ENCODE measurements at regions not wholly inside any gene's neighbourhood (a gene's known extent, or its start where the extent isn't known, plus 50 kb on each side); places are given as distances from the start of the nearest gene placed in this dataset.

GRCh38 chr3:193816028-193816395 lies 223.0 kb downstream of the OPA1 start:
- Histone ChIP-seq H3K9ac (ENCODE audit: low read length) (no peak overlapping the region), H3K23ac (ENCODE audit: low read length) (no peak overlapping the region), H2BK5ac (ENCODE audit: low read depth, low read length, poor library complexity) (no peak overlapping the region), H2BK12ac (ENCODE audit: low read length) (no peak overlapping the region), H3K27ac (ENCODE audit: low read depth, low read length) (no peak overlapping the region), H3K4me1 (ENCODE audit: control insufficient read depth in 1 of 2, insufficient read depth in 2 of 2, low read length in 2 of 2) (peaks cover 6 to 20% of the 10 kb centered on the region in 2 experiments), H2AFZ (ENCODE audit: insufficient read depth, low read length, poor library complexity) (no peak overlapping the region), H3K79me1 (ENCODE audit: low read length) (peaks cover 4% of the 10 kb centered on the region), H3K36me3 (ENCODE audit: control insufficient read depth in 1 of 2, insufficient read depth in 2 of 2, low read length in 2 of 2) (no peaks in the 10 kb centered on the region), H3K18ac (ENCODE audit: low read length) (no peak overlapping the region), H4K12ac (ENCODE audit: low read depth, low read length) (no peak overlapping the region), H2AK5ac (ENCODE audit: low read length) (no peak overlapping the region), H2BK120ac (ENCODE audit: insufficient read depth, low read length, poor library complexity) (no peak overlapping the region), H3K4me3 (ENCODE audit: low read depth, low read length) (no peak overlapping the region), H3K27me3 (ENCODE audit: insufficient read depth, low read length) (no peaks in the 10 kb centered on the region), H3K14ac (ENCODE audit: low read length) (no peak overlapping the region), H4K8ac (ENCODE audit: low read depth, low read length) (no peak overlapping the region), H3K79me2 (ENCODE audit: control insufficient read depth, insufficient read depth, low read length, poor library complexity) (no peaks in the 10 kb centered on the region), H3K4ac (ENCODE audit: low read depth, low read length) (no peak overlapping the region), H3K4me2 (ENCODE audit: low read length) (no peak overlapping the region), H3K9me3 (ENCODE audit: insufficient read depth, low read depth, low read length) (peaks cover 1% of the 10 kb centered on the region), H4K91ac (ENCODE audit: low read depth, low read length) (no peak overlapping the region)
- WGBS (ENCODE audit: extremely low coverage, insufficient coverage, insufficient read length), result no CpG with 5 or more reads among the region's 10 CpGs
- no peak for DNase-seq

GRCh38 chr3:193816656-193817311 lies 223.8 kb downstream of the OPA1 start:
- H3K4me3 ChIP-seq (ENCODE audit: low read depth, low read length), result no peak overlapping the region

GRCh38 chr3:193819117-193820010 lies 226.4 kb downstream of the OPA1 start:
- no peak overlapping the region for H3K14ac ChIP-seq (ENCODE audit: low read length)
- no peak overlapping the region for H3K23ac ChIP-seq (ENCODE audit: low read length)
- no peaks in the 10 kb centered on the region for H3K36me3 ChIP-seq (ENCODE audit: control insufficient read depth in 1 of 2, insufficient read depth in 2 of 2, low read length in 2 of 2)
- H4K91ac ChIP-seq (ENCODE audit: low read depth, low read length), result no peak overlapping the region
- H3K18ac ChIP-seq (ENCODE audit: low read length), result no peak overlapping the region
- no peak overlapping the region for H4K8ac ChIP-seq (ENCODE audit: low read depth, low read length)
- H3K27me3 ChIP-seq (ENCODE audit: insufficient read depth, low read length), result no peaks in the 10 kb centered on the region
- no peak overlapping the region for H3K27ac ChIP-seq (ENCODE audit: low read depth, low read length)
- no peak overlapping the region for H4K12ac ChIP-seq (ENCODE audit: low read depth, low read length)
- no peak overlapping the region for H2BK120ac ChIP-seq (ENCODE audit: insufficient read depth, low read length, poor library complexity)
- no peak overlapping the region for H2AFZ ChIP-seq (ENCODE audit: insufficient read depth, low read length, poor library complexity)
- no peaks in the 10 kb centered on the region for H3K79me2 ChIP-seq (ENCODE audit: control insufficient read depth, insufficient read depth, low read length, poor library complexity)
- peaks cover 1% of the 10 kb centered on the region for H3K79me1 ChIP-seq (ENCODE audit: low read length)
- H3K4me1 ChIP-seq (ENCODE audit: control insufficient read depth in 1 of 2, insufficient read depth in 2 of 2, low read length in 2 of 2), result peaks cover 0 to 4% of the 10 kb centered on the region in 2 experiments
- no CpG with 5 or more reads among the region's 16 CpGs for WGBS (ENCODE audit: extremely low coverage, insufficient coverage, insufficient read length)
- no peak overlapping the region for H2BK5ac ChIP-seq (ENCODE audit: low read depth, low read length, poor library complexity)
- no peak overlapping the region for H3K4ac ChIP-seq (ENCODE audit: low read depth, low read length)
- peaks cover 1% of the 10 kb centered on the region for H3K9me3 ChIP-seq (ENCODE audit: insufficient read depth, low read depth, low read length)
- no peak overlapping the region for H3K9ac ChIP-seq (ENCODE audit: low read length)
- no peak overlapping the region for H3K4me2 ChIP-seq (ENCODE audit: low read length)
- H2BK12ac ChIP-seq (ENCODE audit: low read length), result no peak overlapping the region
- H3K4me3 ChIP-seq (ENCODE audit: low read depth, low read length), result no peak overlapping the region
- no peak for DNase-seq
- H2AK5ac ChIP-seq (ENCODE audit: low read length), result no peak overlapping the region

More at GRCh38 chr3:193816656-193817311, 223.8 kb downstream of the OPA1 start:
- Histone ChIP-seq H4K12ac (ENCODE audit: low read depth, low read length) (no peak overlapping the region), H3K4me2 (ENCODE audit: low read length) (peak overlapping the region; percentile 9), H3K4me1 (ENCODE audit: control insufficient read depth in 1 of 2, insufficient read depth in 2 of 2, low read length in 2 of 2) (peaks cover 6 to 20% of the 10 kb centered on the region in 2 experiments), H3K9me3 (ENCODE audit: insufficient read depth, low read depth, low read length) (peaks cover 1% of the 10 kb centered on the region), H3K27ac (ENCODE audit: low read depth, low read length) (no peak overlapping the region), H3K27me3 (ENCODE audit: insufficient read depth, low read length) (no peaks in the 10 kb centered on the region), H2BK120ac (ENCODE audit: insufficient read depth, low read length, poor library complexity) (no peak overlapping the region), H2AFZ (ENCODE audit: insufficient read depth, low read length, poor library complexity) (no peak overlapping the region), H2AK5ac (ENCODE audit: low read length) (no peak overlapping the region), H3K4ac (ENCODE audit: low read depth, low read length) (no peak overlapping the region), H3K79me2 (ENCODE audit: control insufficient read depth, insufficient read depth, low read length, poor library complexity) (no peaks in the 10 kb centered on the region), H3K79me1 (ENCODE audit: low read length) (peaks cover 4% of the 10 kb centered on the region), H3K23ac (ENCODE audit: low read length) (no peak overlapping the region), H3K36me3 (ENCODE audit: control insufficient read depth in 1 of 2, insufficient read depth in 2 of 2, low read length in 2 of 2) (no peaks in the 10 kb centered on the region), H2BK5ac (ENCODE audit: low read depth, low read length, poor library complexity) (no peak overlapping the region), H2BK12ac (ENCODE audit: low read length) (no peak overlapping the region), H3K18ac (ENCODE audit: low read length) (no peak overlapping the region), H4K8ac (ENCODE audit: low read depth, low read length) (no peak overlapping the region), H3K9ac (ENCODE audit: low read length) (no peak overlapping the region), H4K91ac (ENCODE audit: low read depth, low read length) (no peak overlapping the region), H3K14ac (ENCODE audit: low read length) (no peak overlapping the region)
- WGBS (ENCODE audit: extremely low coverage, insufficient coverage, insufficient read length), result no CpG with 5 or more reads among the region's 14 CpGs
- DNase-seq, result peak in 1 of 2 donors; percentile 29

- no peak overlapping the region for H2BK120ac ChIP-seq (ENCODE audit: insufficient read depth, low read length, poor library complexity)
- no peak for DNase-seq
- H3K79me2 ChIP-seq (ENCODE audit: control insufficient read depth, insufficient read depth, low read length, poor library complexity), result no peaks in the 10 kb centered on the region
- no CpG with 5 or more reads among the region's 2 CpGs for WGBS (ENCODE audit: extremely low coverage, insufficient coverage, insufficient read length)
- H2BK5ac ChIP-seq (ENCODE audit: low read depth, low read length, poor library complexity), result no peak overlapping the region
- no peak overlapping the region for H3K14ac ChIP-seq (ENCODE audit: low read length)
- no peak overlapping the region for H4K12ac ChIP-seq (ENCODE audit: low read depth, low read length)
- H3K4ac ChIP-seq (ENCODE audit: low read depth, low read length), result no peak overlapping the region
- no peak overlapping the region for H3K4me2 ChIP-seq (ENCODE audit: low read length)
- no peak overlapping the region for H2AFZ ChIP-seq (ENCODE audit: insufficient read depth, low read length, poor library complexity)
- no peak overlapping the region for H3K4me3 ChIP-seq (ENCODE audit: low read depth, low read length)
- H2BK12ac ChIP-seq (ENCODE audit: low read length), result no peak overlapping the region
- no peak overlapping the region for H4K91ac ChIP-seq (ENCODE audit: low read depth, low read length)
- no peaks in the 10 kb centered on the region for H3K79me1 ChIP-seq (ENCODE audit: low read length)
- H3K18ac ChIP-seq (ENCODE audit: low read length), result no peak overlapping the region
- H3K4me1 ChIP-seq (ENCODE audit: control insufficient read depth in 1 of 2, insufficient read depth in 2 of 2, low read length in 2 of 2), result peaks cover 2 to 3% of the 10 kb centered on the region in 2 experiments
- no peak overlapping the region for H4K8ac ChIP-seq (ENCODE audit: low read depth, low read length)
- no peak overlapping the region for H3K27ac ChIP-seq (ENCODE audit: low read depth, low read length)
- no peak overlapping the region for H3K9ac ChIP-seq (ENCODE audit: low read length)
- no peak overlapping the region for H2AK5ac ChIP-seq (ENCODE audit: low read length)
- no peaks in the 10 kb centered on the region for H3K36me3 ChIP-seq (ENCODE audit: control insufficient read depth in 1 of 2, insufficient read depth in 2 of 2, low read length in 2 of 2)
- H3K23ac ChIP-seq (ENCODE audit: low read length), result no peak overlapping the region
- H3K27me3 ChIP-seq (ENCODE audit: insufficient read depth, low read length), result no peaks in the 10 kb centered on the region
- H3K9me3 ChIP-seq (ENCODE audit: insufficient read depth, low read depth, low read length), result peaks cover 1% of the 10 kb centered on the region
Measured at GRCh38 chr3:193821151-193821668, 228.2 kb downstream of the OPA1 start.
